K562 (cell line): ENCODE measurements at regions not wholly inside any gene's neighbourhood (a gene's known extent, or its start where the extent isn't known, plus 50 kb on each side); places are given as distances from the start of the nearest gene placed in this dataset.
A peak's percentile ranks its signal among the peaks of the same experiment; 100 is the strongest.

ENCODE experiments used
- ATAC-seq: fragments of 200-7000 bp; cut with Tn5 transposase; 3 replicates; pipeline ENCODE4 v1.9.1; 2020; ENCODE audit warnings: moderate library complexity
- BruUV-seq: library from RNA; stranded (reverse); fragments of 400-500 nt; replicated peaks from 2 replicates; lab custom pipeline; 2021; lab: Mats Ljungman, UMichigan
- CTCF ChIA-PET: fragments of 300-600 bp; formaldehyde crosslinking; extraction: SDS; loops from one replicate; lab custom pipeline; 2021; ENCODE audit warnings: low intra/inter-chr PET ratio; lab: Yijun Ruan, JAX
- POLR2A ChIA-PET: fragments of 300-600, 350-650 bp; sonication (Branson Sonifier 250); formaldehyde crosslinking; extraction: SDS; loops from one replicate; lab custom pipeline; 2021; ENCODE audit warnings: antibody characterized with exemption, inconsistent platforms; lab: Yijun Ruan, JAX
- DNase-seq, 4 experiments: peaks; one replicate each; pipeline versions ENCODE4 v3.0.0 to v3.0.0-alpha.2; 2011 to 2018; ENCODE audit warnings: low spot score in 3 of 4, mixed read lengths in 3 of 4; ENCODE audit errors: extremely low read depth in 1 of 4
- FAIRE-seq: peaks from 2 replicates; lab custom pipeline; 2011; peaks lifted over from hg19 to GRCh38; lab: Jason Lieb, UNC
- H2AFZ ChIP-seq: 2 replicates; pipeline ENCODE4 v1.6.0; 2011; ENCODE audit warnings: low read depth, low read length, control low read depth, inconsistent platforms
- H3K27ac ChIP-seq: fragments of 200-600 bp; 3 replicates; pipeline ENCODE4 v1.8.0; 2011; ENCODE audit warnings: low read depth, mild to moderate bottlenecking, control low read depth, inconsistent platforms, low read length, moderate library complexity, mixed read lengths; ENCODE audit errors: extremely low read depth
- H3K27me3 ChIP-seq, 2 experiments: fragments of 300-600 bp in 1 of 2; 2 replicates in 1 of 2; 3 replicates in 1 of 2; pipeline versions ENCODE4 v1.6.0 to v1.8.0; 2011; ENCODE audit warnings: inconsistent platforms in 2 of 2, low read length in 2 of 2, mild to moderate bottlenecking in 1 of 2, mixed read lengths in 1 of 2, moderate library complexity in 1 of 2; ENCODE audit not compliant: control insufficient read depth in 2 of 2, insufficient read depth in 2 of 2
- H3K36me3 ChIP-seq: fragments of 300-600 bp; 3 replicates; pipeline ENCODE4 v1.8.0; 2011; ENCODE audit warnings: mild to moderate bottlenecking, low read length, inconsistent platforms; ENCODE audit not compliant: control insufficient read depth, insufficient read depth
- H3K4me1 ChIP-seq, 2 experiments: fragments of 200-600 bp in 1 of 2; replicated peaks in 1 of 2; 2 replicates in 1 of 2; 3 replicates in 1 of 2; pipeline versions ENCODE4 v1.5.1 to v1.8.0; 2011; ENCODE audit warnings: inconsistent platforms in 2 of 2, low read length in 2 of 2, mild to moderate bottlenecking in 1 of 2, mixed read lengths in 1 of 2, moderate library complexity in 1 of 2; ENCODE audit not compliant: control insufficient read depth in 2 of 2, insufficient read depth in 2 of 2
- H3K4me2 ChIP-seq: 2 replicates; pipeline ENCODE4 v1.6.1; 2011; ENCODE audit warnings: low read length, control low read depth, inconsistent platforms, mixed read lengths; ENCODE audit not compliant: insufficient read depth
- H3K4me3 ChIP-seq: fragments of 200-600 bp; sonication (generic), shearing (Covaris generic); 2 replicates; pipeline ENCODE4 v1.5.1; 2016; ENCODE audit warnings: control low read depth, inconsistent platforms
- H3K79me2 ChIP-seq: fragments of 200-600 bp; 3 replicates; pipeline ENCODE4 v1.8.0; 2011; ENCODE audit warnings: low read length, inconsistent platforms; ENCODE audit not compliant: control insufficient read depth, insufficient read depth
- H3K9ac ChIP-seq, 2 experiments: 2 replicates each; pipeline versions ENCODE4 v1.6.0 to v1.6.1; 2011; ENCODE audit warnings: low read depth in 2 of 2, low read length in 2 of 2, control low read depth in 1 of 2, inconsistent platforms in 1 of 2, mild to moderate bottlenecking in 1 of 2, mixed read lengths in 1 of 2; ENCODE audit not compliant: insufficient read depth in 1 of 2
- H3K9me1 ChIP-seq: one replicate; pipeline ENCODE4 v1.6.0; 2011; ENCODE audit warnings: inconsistent platforms, mild to moderate bottlenecking, low read length, moderate library complexity; ENCODE audit not compliant: control insufficient read depth, insufficient read depth
- H3K9me3 ChIP-seq: replicated peaks from 2 replicates; pipeline ENCODE4 v1.5.1; 2011; ENCODE audit warnings: low read depth, low read length, inconsistent platforms; ENCODE audit not compliant: control insufficient read depth, insufficient read depth
- H4K20me1 ChIP-seq: replicated peaks from 2 replicates; pipeline ENCODE4 v1.6.1; 2011; ENCODE audit warnings: low read length, inconsistent platforms, mixed read lengths; ENCODE audit not compliant: control insufficient read depth, insufficient read depth
- ARID2 ChIP-seq: fragments of 450-650 bp; IDR thresholded peaks from 2 replicates; pipeline ENCODE4 v1.6.1; 2017; ENCODE audit warnings: antibody characterized with exemption, mild to moderate bottlenecking
- DMBX1 ChIP-seq: fragments of 250-450 bp; sonication (Bioruptor Pico); IDR thresholded peaks from 2 replicates; pipeline ENCODE4 v1.8.0; 2022; ENCODE audit warnings: inconsistent platforms, mild to moderate bottlenecking, moderate library complexity, borderline replicate concordance
- MCM7 ChIP-seq, 2 experiments: fragments of 450-650 bp; IDR thresholded peaks; 2 replicates each; pipeline ENCODE4 v1.6.1; 2016 to 2018
- MEF2A ChIP-seq: IDR thresholded peaks from 2 replicates; pipeline ENCODE4 v1.6.1; 2011; ENCODE audit warnings: low read depth, mild to moderate bottlenecking, low read length, moderate library complexity; ENCODE audit not compliant: control insufficient read depth
- MYBL2 ChIP-seq, 2 experiments: fragments of 450-650 bp in 1 of 2; sonication (generic) in 1 of 2; formaldehyde crosslinking in 1 of 2; IDR thresholded peaks; 2 replicates each; pipeline versions ENCODE4 v1.6.1 to v1.8.1; 2017 to 2022; ENCODE audit warnings: borderline replicate concordance in 1 of 2, inconsistent platforms in 1 of 2, low read depth in 1 of 2, mild to moderate bottlenecking in 1 of 2, missing genetic modification reagents in 1 of 2, moderate library complexity in 1 of 2
- POLR2G ChIP-seq: fragments of 200-400 bp; formaldehyde crosslinking; IDR thresholded peaks from 2 replicates; pipeline ENCODE4 v1.6.1; 2017; ENCODE audit warnings: low read depth, mild to moderate bottlenecking, antibody characterized with exemption, low read length, moderate library complexity
- RAD51 ChIP-seq: fragments of 450-650 bp; IDR thresholded peaks from 2 replicates; pipeline ENCODE4 v1.7.1; 2016; ENCODE audit warnings: low read depth, mild to moderate bottlenecking, borderline replicate concordance
- STAG1 ChIP-seq: sonication (generic); formaldehyde crosslinking; IDR thresholded peaks from 2 replicates; pipeline ENCODE4 v1.5.0; 2020; ENCODE audit warnings: missing genetic modification reagents, borderline replicate concordance
- in situ Hi-C: fragments of 300-500 bp; cut with MboI; formaldehyde crosslinking; loops from 4 replicates; pipeline ENCODE4 v1.15.0; 2018; ENCODE audit warnings: inconsistent platforms, mixed read lengths
- intact Hi-C: fragments of 100-400 bp; cut with micrococcal nuclease; formaldehyde crosslinking; loops from 2 replicates; pipeline ENCODE4 v1.14.2; 2022
- TF ChIP-seq, protein P1 (sequence below): sonication (generic); formaldehyde crosslinking; IDR thresholded peaks from 2 replicates; pipeline ENCODE4 v1.8.0; 2022; ENCODE audit warnings: missing genetic modification reagents, mild to moderate bottlenecking, moderate library complexity, borderline replicate concordance

DNA sequence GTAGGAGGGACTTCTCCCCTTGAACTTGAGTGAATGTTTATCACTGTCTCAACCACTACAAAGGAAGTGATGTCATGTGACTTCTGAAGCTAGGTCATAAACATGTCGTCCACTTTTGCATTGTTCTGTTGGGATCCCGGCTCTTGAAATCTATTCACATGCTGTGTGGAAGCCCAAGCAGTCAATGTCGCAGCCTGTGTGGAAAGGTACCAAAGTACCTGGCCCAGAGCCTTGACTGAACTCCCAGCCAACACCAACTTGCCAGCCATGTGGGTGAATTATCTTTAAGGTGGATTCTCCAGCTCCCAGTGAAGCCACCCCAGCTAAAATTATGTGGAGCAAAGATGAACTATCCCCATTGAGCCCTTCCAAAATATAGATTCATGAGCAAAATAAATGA is 85.0 kb upstream of the USP38 start (continued):
- TF ChIP-seq MEF2A (no peak), MYBL2 (IDR thresholded peaks at IDR 0.05; ENCODE audit: low read depth) (no peak), MYBL2 (CRISPR knock-in tag; IDR thresholded peaks at IDR 0.05; ENCODE audit: borderline replicate concordance) (no peak), POLR2G (no peak), DMBX1 (CRISPR knock-in tag) (peak; percentile 38; the same call in 1 of the 2 replicates), RAD51 (0 out of 2 replicates have a peak, but pooled peaks have one; percentile 29), MCM7 (IDR thresholded peaks at IDR 0.05) (no peak), STAG1 (CRISPR knock-in tag) (no peak)

DNA sequence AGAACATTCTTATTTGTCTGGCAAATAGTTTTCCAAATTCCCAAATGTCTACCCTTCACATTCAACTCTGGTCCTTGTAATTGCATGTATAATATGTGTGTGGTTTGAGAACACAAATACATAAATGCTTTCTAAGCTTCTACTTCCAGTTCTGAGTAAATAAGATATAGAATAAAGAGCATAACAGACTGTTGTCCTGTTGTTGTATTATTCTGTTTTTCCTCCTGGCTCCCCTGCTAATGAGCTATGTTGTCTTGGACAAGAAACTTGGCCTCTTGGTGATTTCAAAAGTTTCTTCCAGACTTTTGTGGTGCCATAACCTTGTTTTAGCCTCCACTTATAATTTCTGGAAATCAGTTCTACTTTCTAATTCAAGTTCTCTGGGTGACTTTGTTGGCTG is 75.3 kb upstream of the USP38 start:
- POLR2A ChIA-PET: no interaction called here
- H3K27me3 ChIP-seq: no peaks in the 10 kb centered on the region
- H3K36me3 ChIP-seq: no peaks in the 10 kb centered on the region
- H3K9me1 ChIP-seq: no peaks in the 10 kb centered on the region
- H3K79me2 ChIP-seq: no peaks in the 10 kb centered on the region
- TF ChIP-seq, protein P1, sequence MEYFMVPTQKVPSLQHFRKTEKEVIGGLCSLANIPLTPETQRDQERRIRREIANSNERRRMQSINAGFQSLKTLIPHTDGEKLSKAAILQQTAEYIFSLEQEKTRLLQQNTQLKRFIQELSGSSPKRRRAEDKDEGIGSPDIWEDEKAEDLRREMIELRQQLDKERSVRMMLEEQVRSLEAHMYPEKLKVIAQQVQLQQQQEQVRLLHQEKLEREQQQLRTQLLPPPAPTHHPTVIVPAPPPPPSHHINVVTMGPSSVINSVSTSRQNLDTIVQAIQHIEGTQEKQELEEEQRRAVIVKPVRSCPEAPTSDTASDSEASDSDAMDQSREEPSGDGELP: no peak
- no peak for TF ChIP-seq ARID2
- TF ChIP-seq, all 486 proteins: peak for 0
- no peak overlapping the region for H3K4me2 ChIP-seq
- no peak for DNase-seq
- H3K9me3 ChIP-seq: no peaks in the 10 kb centered on the region
- no peak for FAIRE-seq
- H3K9ac ChIP-seq: no peak overlapping the region
- in situ Hi-C loops: no loop called here
- H3K27ac ChIP-seq: no peak overlapping the region
- intact Hi-C loops: no loop called here
- H2AFZ ChIP-seq: no peak overlapping the region
- BruUV-seq: no TSS peak
- no peaks in the 10 kb centered on the region for H3K4me1 ChIP-seq
- ATAC-seq: no peak
- CTCF ChIA-PET: no interaction called here
- H4K20me1 ChIP-seq: no peaks in the 10 kb centered on the region
- no peak overlapping the region for H3K4me3 ChIP-seq
